HG03060 (cell line): ENCODE measurements at regions not wholly inside any gene's neighbourhood (a gene's known extent, or its start where the extent isn't known, plus 50 kb on each side); places are given as distances from the start of the nearest gene placed in this dataset.

Experiments used
- ATAC-seq: cut with Tn5 transposase; IDR thresholded peaks from one replicate; pipeline ENCODE4 v1.9.1; 2021; ENCODE audit warnings: low read depth, moderate number of reproducible peaks; ENCODE audit not compliant: unreplicated experiment

GRCh38 chr7:52504561-52504960 lies 530.9 kb upstream of the POM121L12 start:
- ATAC-seq: no peak

DNA sequence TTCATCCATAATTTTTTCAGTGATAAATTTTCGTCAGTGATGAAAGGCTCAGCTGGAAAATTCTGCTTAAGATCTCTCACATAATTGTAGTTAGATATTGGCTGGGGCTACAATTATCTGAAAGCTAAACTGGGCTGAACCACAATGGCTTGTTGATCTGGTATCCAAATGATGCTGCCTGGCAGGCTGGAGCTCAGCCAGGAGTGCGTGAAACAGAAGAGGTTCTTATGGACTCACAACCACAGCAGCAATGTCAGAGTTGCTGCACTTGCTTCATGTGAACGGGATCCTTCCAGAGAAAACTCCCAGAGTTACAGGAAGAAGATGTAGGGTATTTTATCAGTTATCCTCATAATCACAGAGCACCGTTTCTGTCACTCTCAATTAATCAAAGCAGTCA lies 533.2 kb upstream of the POM121L12 start:
- ATAC-seq: no peak

DNA sequence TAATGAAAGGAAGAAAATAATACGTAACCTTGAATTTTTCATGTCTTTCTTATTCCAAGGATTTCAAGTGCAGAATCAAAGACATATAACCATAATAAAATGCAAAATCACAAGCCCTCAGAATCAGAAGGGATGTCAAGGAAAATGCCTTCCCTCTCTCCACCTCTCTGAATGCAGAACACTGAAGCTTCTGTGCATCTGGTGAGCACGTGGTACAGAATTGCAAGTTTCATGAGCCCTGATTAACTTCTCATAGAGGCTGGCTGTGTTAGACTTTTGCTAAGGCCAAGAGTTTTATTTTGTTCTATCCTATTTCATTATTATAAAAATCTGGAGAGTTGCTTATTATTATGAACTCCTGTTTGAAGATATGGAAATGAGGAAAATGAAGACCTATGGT lies 533.7 kb upstream of the POM121L12 start:
- no peak for ATAC-seq

DNA sequence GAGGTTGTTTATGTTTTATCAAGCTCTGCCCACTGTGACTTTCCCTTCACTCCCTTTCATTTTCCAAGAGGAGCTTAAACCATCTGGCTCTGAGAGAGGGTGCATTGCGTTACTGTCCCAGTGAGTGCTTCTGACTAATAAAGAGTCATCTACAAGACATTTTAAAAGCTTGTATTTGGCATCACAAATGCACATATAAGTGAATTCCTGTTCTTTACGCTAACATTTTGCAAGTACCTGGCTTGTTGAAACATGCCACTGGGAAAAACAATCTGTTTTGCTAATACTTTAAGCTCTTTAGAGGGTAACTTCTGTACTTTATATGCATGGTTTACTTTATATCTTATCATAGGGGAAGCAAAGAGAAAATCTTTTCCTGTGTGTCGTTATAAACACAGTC lies 534.6 kb upstream of the POM121L12 start:
- ATAC-seq: no peak

DNA sequence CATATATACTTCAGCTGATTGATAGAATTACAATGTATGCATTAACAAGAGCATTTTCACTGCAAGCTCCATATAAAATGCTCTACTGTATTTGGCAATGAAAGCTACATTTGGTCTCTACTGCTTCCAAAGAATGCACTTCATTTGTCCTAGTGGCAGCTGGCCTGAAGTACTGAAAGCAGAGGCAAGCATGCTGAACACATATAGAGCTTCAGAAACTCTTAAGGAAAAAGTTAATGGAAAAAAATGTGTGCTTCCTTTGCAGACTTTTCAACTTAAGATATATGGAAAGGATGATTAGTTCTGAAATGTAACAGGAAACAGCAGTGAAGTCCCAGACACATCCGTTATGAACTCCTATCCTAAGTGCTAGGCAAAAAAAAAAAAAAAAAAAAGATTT lies 537.1 kb upstream of the POM121L12 start:
- no peak for ATAC-seq

DNA sequence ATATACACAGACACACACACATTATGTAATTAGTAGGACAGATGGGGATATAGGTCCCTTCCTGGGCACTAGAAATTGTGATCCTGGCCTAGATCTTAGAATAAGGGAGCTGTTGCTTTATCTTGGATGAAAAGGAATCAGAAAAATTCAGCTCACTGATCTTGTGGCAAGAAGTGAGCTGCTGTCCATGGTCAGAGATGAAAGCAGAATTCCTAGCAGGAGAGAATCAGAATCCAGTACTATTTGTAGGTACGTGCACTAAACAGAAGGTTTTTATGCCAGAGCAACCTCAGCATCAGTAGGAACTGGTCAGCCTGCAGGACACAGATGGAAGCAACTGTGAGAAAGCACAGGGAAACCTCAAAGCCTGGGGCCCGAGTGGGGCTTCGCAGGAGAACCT lies 549.2 kb upstream of the POM121L12 start:
- no peak for ATAC-seq

DNA sequence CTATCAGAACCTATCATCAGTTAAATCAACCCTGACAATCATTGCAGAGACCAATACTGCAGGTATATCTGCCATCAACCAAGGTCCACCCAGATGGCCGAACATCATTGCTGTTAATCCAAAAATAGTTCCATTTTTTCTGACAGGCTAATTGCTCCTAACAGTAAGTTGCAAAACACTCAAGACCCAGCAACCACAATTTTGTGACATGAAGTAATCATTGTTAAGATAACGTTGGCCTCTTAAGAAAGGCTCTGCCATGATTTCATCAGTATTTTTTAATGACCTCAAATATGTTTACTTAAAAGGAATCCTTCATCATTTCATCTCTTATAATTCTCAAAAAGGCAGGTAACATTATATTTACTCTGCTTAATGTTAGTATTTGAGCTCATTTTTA lies 553.4 kb upstream of the POM121L12 start:
- no peak for ATAC-seq

DNA sequence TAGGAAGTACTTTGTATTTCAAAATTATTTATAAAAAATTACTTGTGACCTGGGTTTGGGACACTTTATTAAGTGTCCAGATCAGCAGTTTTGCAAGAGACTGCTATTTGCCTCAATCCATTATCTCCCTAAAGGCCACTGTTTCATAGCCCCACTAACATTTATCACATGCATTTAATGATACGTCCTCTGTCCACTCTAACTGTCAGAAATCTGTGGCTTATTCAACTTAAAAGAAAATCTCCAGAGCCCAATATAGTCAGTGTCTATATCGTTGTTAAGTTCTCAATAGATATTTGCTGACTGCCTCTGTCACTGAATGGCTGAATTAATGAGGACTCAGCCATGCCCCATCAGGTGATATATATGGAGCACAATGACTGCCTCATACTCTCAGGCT lies 553.9 kb upstream of the POM121L12 start:
- ATAC-seq: no peak

- no peak for ATAC-seq
Measured at GRCh38 chr7:52479990-52480389, 555.4 kb upstream of the POM121L12 start.

- no peak for ATAC-seq
Measured at GRCh38 chr7:52475001-52475582, 560.3 kb upstream of the POM121L12 start.

GRCh38 chr7:52473756-52474155 lies 561.7 kb upstream of the POM121L12 start:
- ATAC-seq: no peak

DNA sequence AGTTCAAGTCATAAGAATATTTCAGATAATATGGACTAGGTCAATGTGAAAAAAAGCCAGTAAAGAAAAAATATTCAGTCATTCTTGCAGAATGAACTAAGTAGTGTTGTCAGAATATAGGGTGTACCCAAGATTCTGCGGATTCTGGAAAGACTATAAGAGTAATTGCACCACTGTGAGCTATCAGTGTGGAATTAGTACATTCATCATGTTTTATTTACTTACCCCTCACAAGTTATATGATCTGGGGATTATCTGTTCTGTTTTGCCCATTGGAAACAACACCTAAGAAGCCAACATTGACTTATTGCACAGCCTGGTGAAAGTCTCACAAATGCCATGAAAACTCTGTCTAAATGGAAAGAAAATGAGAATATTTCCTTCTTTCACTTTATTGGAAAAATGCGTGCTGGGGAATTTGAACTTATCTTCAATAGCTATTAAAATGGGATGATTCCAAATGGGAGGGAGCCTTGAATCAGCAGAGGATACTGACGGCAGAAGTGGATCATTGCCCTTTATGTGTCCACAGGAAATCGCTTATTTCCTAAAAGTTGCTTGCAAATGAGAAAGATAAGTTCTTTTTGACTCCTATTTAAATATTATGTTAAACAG lies 563.3 kb upstream of the POM121L12 start:
- ATAC-seq: no peak

DNA sequence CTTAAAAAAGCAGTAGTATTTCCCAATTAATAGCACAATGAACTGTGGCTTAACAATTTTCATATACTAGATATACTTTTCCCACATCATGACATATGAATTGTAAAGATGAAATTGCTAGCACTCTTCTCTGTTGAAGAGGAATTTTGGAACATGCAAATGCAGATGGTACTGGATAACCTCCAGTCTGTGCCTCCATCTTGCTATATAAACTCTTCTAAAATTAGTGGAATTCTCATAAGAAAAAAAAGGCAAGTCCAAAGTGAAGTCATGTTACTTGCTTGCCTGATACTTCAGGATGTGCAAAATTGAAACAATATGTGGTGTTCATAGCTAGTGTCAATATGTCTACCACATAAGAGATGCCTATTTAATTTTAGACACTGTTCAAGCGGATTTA lies 570.2 kb upstream of the POM121L12 start:
- ATAC-seq: no peak

DNA sequence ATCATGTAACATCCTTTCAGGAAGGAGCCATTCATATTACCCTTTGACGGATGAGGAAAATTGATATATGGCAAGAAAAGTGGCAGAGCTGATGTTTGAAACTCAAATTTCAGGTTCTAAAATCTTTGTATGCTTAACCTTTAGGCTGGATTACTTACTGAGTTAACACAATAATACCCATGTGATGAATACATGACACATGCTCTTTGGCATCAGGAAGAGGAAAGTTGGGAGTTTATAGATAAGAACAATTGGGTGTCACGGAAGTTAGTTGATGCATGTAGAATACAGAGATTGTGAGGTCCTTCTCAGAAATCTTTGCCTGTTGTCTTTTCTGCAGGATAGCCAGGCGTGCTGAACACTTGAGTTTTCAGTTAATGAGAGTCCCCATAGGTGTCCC lies 572.1 kb upstream of the POM121L12 start:
- ATAC-seq: no peak

DNA sequence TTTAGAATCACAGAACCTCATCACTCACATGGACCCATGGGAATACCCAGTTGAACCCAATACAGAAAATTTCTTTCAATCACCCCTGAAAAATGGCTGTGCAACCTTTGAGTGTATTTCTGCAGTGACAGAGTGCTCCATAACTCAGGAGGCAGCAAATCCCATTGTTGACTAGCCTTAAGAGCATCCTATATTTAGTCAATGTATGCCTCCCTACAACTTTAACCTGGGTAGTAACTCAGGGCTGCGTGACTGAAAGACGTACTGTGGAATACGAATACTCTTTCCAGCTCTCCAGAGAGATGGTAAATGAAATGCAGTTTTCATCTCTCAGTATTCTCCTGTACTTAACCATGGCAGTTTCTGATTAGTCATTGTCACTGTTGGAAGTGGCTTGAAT lies 573.0 kb upstream of the POM121L12 start:
- ATAC-seq: no peak

DNA sequence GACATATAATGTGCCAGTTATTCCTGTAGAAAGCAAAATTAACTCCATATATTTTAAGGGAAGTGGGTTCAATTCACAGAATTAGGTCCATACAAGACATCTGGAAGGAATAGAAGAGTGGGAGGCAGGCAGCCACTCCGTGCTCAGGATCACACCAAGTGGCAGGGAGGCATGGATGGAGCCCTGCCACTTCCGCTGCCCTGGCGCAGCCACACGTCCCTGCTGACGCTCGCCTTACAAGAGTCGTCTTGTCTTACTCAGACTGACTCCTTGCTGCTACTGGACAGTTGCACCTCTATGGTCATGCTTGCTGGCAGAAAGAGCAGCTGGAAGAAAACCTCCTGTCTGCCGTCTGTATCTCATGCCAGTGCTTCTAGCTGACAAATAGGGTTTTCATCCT lies 579.9 kb upstream of the POM121L12 start:
- no peak for ATAC-seq

- ATAC-seq: no peak
Measured at GRCh38 chr7:52450816-52451215, 584.6 kb upstream of the POM121L12 start.

- ATAC-seq: no peak
Measured at GRCh38 chr7:52447581-52448180, 587.8 kb upstream of the POM121L12 start.

DNA sequence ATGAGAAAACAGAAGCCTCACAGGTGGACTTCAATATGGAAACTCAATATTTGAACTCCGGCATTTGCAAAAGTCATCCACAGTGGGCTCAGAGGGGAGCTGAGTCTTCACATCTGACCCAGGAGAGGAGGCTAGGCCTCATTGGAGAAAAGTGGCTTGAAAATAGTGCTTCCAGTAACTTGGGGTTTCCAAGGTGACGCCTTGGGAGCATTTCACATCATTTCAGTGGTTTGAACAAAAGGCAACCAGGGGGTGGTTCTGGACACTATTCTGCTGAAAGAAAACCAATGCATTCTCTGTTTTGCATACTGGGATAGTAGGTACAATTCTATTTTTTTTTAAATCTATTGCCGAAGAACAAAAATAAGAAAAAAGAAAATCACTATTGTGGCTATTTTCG lies 599.2 kb upstream of the POM121L12 start:
- ATAC-seq: no peak

- ATAC-seq: no peak
Measured at GRCh38 chr7:52431082-52431815, 604.2 kb upstream of the POM121L12 start.

- no peak for ATAC-seq
Measured at GRCh38 chr7:52423251-52423650, 612.2 kb upstream of the POM121L12 start.

DNA sequence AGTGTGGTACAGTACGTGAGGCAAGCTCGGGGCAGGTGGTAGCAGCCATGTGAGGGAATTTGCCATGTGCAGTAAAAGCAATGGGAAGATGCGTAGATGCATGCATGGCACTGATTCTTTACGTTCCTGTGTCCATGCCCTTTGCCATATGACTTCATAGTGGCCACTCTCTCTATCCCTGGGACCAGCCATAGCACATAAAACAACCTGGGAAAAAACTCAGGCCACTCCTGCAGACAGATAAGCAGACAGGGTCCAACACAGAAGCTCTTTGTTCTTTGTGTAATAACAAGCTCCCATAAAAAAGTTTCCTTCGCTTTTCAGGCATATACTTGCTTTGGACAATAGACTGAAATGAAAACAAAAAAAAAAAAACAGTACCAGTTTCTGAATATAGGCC lies 622.4 kb upstream of the POM121L12 start:
- ATAC-seq: no peak
